ENCODE measurements at regions not wholly inside any gene's neighbourhood (a gene's known extent, or its start where the extent isn't known, plus 50 kb on each side); places are given as distances from the start of the nearest gene placed in this dataset.

DNA sequence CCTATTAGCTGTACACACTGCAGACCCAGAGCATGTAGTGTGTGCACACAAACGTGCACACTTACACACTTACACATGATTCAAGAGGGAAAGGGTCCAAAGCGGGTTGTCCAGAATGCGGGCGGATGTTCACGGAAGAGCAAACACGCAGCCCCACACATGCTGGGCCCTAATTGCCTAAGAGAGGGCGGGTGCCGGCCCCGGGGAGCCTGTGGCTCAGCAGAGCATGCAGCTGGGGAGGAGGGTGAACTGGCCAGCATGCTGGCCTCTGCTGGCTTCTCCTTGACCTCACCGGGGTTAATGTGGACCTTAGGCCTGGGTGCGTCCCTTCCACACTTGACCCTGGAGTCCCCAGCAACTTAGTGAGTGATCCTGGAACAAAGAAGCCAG, 816.3 kb downstream of the BRD1 start:
- no peak for TF ChIP-seq ZNF660 (tag by site-specific recombination; IDR thresholded peaks at IDR 0.05)
- TF ChIP-seq, protein P1, sequence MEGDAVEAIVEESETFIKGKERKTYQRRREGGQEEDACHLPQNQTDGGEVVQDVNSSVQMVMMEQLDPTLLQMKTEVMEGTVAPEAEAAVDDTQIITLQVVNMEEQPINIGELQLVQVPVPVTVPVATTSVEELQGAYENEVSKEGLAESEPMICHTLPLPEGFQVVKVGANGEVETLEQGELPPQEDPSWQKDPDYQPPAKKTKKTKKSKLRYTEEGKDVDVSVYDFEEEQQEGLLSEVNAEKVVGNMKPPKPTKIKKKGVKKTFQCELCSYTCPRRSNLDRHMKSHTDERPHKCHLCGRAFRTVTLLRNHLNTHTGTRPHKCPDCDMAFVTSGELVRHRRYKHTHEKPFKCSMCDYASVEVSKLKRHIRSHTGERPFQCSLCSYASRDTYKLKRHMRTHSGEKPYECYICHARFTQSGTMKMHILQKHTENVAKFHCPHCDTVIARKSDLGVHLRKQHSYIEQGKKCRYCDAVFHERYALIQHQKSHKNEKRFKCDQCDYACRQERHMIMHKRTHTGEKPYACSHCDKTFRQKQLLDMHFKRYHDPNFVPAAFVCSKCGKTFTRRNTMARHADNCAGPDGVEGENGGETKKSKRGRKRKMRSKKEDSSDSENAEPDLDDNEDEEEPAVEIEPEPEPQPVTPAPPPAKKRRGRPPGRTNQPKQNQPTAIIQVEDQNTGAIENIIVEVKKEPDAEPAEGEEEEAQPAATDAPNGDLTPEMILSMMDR (tag by site-specific recombination; IDR thresholded peaks at IDR 0.05), result no peak
- TF ChIP-seq KLF7 (tag by site-specific recombination; IDR thresholded peaks at IDR 0.05; ENCODE audit: borderline replicate concordance), result no peak
- no peak for TF ChIP-seq ZNF366 (tag by site-specific recombination; conservative IDR thresholded peaks at IDR 0.05)
- TF ChIP-seq, protein P2, sequence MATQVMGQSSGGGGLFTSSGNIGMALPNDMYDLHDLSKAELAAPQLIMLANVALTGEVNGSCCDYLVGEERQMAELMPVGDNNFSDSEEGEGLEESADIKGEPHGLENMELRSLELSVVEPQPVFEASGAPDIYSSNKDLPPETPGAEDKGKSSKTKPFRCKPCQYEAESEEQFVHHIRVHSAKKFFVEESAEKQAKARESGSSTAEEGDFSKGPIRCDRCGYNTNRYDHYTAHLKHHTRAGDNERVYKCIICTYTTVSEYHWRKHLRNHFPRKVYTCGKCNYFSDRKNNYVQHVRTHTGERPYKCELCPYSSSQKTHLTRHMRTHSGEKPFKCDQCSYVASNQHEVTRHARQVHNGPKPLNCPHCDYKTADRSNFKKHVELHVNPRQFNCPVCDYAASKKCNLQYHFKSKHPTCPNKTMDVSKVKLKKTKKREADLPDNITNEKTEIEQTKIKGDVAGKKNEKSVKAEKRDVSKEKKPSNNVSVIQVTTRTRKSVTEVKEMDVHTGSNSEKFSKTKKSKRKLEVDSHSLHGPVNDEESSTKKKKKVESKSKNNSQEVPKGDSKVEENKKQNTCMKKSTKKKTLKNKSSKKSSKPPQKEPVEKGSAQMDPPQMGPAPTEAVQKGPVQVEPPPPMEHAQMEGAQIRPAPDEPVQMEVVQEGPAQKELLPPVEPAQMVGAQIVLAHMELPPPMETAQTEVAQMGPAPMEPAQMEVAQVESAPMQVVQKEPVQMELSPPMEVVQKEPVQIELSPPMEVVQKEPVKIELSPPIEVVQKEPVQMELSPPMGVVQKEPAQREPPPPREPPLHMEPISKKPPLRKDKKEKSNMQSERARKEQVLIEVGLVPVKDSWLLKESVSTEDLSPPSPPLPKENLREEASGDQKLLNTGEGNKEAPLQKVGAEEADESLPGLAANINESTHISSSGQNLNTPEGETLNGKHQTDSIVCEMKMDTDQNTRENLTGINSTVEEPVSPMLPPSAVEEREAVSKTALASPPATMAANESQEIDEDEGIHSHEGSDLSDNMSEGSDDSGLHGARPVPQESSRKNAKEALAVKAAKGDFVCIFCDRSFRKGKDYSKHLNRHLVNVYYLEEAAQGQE (tag by site-specific recombination; IDR thresholded peaks at IDR 0.05), result no peak
- no peak for TF ChIP-seq MZF1 (tag by site-specific recombination; IDR thresholded peaks at IDR 0.05; ENCODE audit: borderline replicate concordance)
- no peak for TF ChIP-seq ZBTB17 (tag by site-specific recombination; IDR thresholded peaks at IDR 0.05)
- TF ChIP-seq, protein P3, sequence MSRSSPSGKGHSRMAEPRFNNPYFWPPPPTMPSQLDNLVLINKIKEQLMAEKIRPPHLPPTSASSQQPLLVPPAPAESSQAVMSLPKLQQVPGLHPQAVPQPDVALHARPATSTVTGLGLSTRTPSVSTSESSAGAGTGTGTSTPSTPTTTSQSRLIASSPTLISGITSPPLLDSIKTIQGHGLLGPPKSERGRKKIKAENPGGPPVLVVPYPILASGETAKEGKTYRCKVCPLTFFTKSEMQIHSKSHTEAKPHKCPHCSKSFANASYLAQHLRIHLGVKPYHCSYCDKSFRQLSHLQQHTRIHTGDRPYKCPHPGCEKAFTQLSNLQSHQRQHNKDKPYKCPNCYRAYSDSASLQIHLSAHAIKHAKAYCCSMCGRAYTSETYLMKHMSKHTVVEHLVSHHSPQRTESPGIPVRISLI (tag by site-specific recombination; IDR thresholded peaks at IDR 0.05), result no peak
